HEK293 (cell line): ENCODE measurements at regions not wholly inside any gene's neighbourhood (a gene's known extent, or its start where the extent isn't known, plus 50 kb on each side); places are given as distances from the start of the nearest gene placed in this dataset.

ENCODE experiments used
- CTCF ChIA-PET: fragments of 350-600 bp; formaldehyde crosslinking; extraction: SDS; loops from one replicate; lab custom pipeline; 2021; ENCODE audit warnings: antibody characterized with exemption; lab: Yijun Ruan, JAX
- POLR2A ChIA-PET: fragments of 300-600 bp; formaldehyde crosslinking; extraction: SDS; loops from one replicate; lab custom pipeline; 2020; ENCODE audit warnings: antibody characterized with exemption, inconsistent platforms; lab: Yijun Ruan, JAX
- H3K27ac ChIP-seq: fragments of 200-500 bp; sonication (Bioruptor generic); 2 replicates; pipeline ENCODE4 v1.5.1; 2014; ENCODE audit warnings: low read depth, low read length, control low read depth, inconsistent platforms; ENCODE audit errors: extremely low read depth
- H3K36me3 ChIP-seq, 2 experiments: fragments of 200-500 bp in 1 of 2; sonication (Bioruptor generic) in 1 of 2; 1 replicate in 1 of 2; 2 replicates in 1 of 2; pipeline ENCODE4 v1.5.1; 2014 to 2017; ENCODE audit warnings: inconsistent platforms in 2 of 2, low read length in 2 of 2; ENCODE audit not compliant: control insufficient read depth in 2 of 2, insufficient read depth in 1 of 2
- H3K4me1 ChIP-seq: fragments of 200-500 bp; sonication (Bioruptor generic); 2 replicates; pipeline ENCODE4 v1.5.1; 2014; ENCODE audit warnings: mild to moderate bottlenecking, low read length, inconsistent platforms; ENCODE audit not compliant: control insufficient read depth, insufficient read depth
- H3K4me3 ChIP-seq: 2 replicates; pipeline ENCODE4 v1.5.1; 2011; ENCODE audit warnings: low read depth, mild to moderate bottlenecking, control low read depth, low read length, moderate library complexity
- H3K9me3 ChIP-seq: fragments of 200-500 bp; sonication (Bioruptor generic); 2 replicates; pipeline ENCODE4 v1.5.1; 2014; ENCODE audit warnings: low read depth, low read length, inconsistent platforms; ENCODE audit not compliant: control insufficient read depth, insufficient read depth
- CTCF ChIP-seq: fragments of 450-650 bp; formaldehyde crosslinking; IDR thresholded peaks from 2 replicates; pipeline ENCODE4 v1.5.1; 2016; ENCODE audit warnings: missing biosample characterization, missing genetic modification characterization
- FEZF1 ChIP-seq: fragments of 450-650 bp; formaldehyde crosslinking; IDR thresholded peaks from 2 replicates; pipeline ENCODE4 v1.5.1; 2016; ENCODE audit warnings: missing biosample characterization, missing genetic modification characterization
- MEIS1 ChIP-seq: sonication (generic); formaldehyde crosslinking; IDR thresholded peaks from 2 replicates; pipeline ENCODE4 v1.8.1; 2022; ENCODE audit warnings: missing genetic modification reagents, mild to moderate bottlenecking, borderline replicate concordance
- MZF1 ChIP-seq: fragments of 450-650 bp; formaldehyde crosslinking; IDR thresholded peaks from 2 replicates; pipeline ENCODE4 v1.5.1; 2017; ENCODE audit warnings: missing biosample characterization, missing genetic modification characterization, borderline replicate concordance
- PRDM10 ChIP-seq: fragments of 450-650 bp; formaldehyde crosslinking; IDR thresholded peaks from 2 replicates; pipeline ENCODE4 v1.5.1; 2016; ENCODE audit warnings: missing biosample characterization, missing genetic modification characterization
- SETDB1 ChIP-seq: IDR thresholded peaks from one replicate; pipeline ENCODE4 v1.6.1; 2017; ENCODE audit warnings: mild to moderate bottlenecking, low read length, moderate library complexity, mixed read lengths; ENCODE audit not compliant: insufficient read length
- SP7 ChIP-seq: fragments of 450-650 bp; formaldehyde crosslinking; IDR thresholded peaks from 2 replicates; pipeline ENCODE4 v1.5.1; 2016; ENCODE audit warnings: missing biosample characterization, missing genetic modification characterization
- ZBTB17 ChIP-seq: fragments of 450-650 bp; formaldehyde crosslinking; IDR thresholded peaks from 2 replicates; pipeline ENCODE4 v1.5.1; 2016; ENCODE audit warnings: missing biosample characterization, missing genetic modification characterization
- ZBTB48 ChIP-seq: fragments of 450-650 bp; formaldehyde crosslinking; IDR thresholded peaks from 2 replicates; pipeline ENCODE4 v1.5.1; 2016; ENCODE audit warnings: missing biosample characterization, missing genetic modification characterization
- ZIC2 ChIP-seq: fragments of 450-650 bp; formaldehyde crosslinking; IDR thresholded peaks from 2 replicates; pipeline ENCODE4 v1.5.1; 2016; ENCODE audit warnings: missing biosample characterization, missing genetic modification characterization
- ZNF10 ChIP-seq: fragments of 450-650 bp; formaldehyde crosslinking; IDR thresholded peaks from 2 replicates; pipeline ENCODE4 v1.5.1; 2017; ENCODE audit warnings: missing biosample characterization, missing genetic modification characterization
- ZNF292 ChIP-seq: fragments of 450-650 bp; formaldehyde crosslinking; IDR thresholded peaks from 2 replicates; pipeline ENCODE4 v1.5.1; 2016; ENCODE audit warnings: low read depth, missing biosample characterization, missing genetic modification characterization, borderline replicate concordance
- ZNF404 ChIP-seq: fragments of 450-650 bp; formaldehyde crosslinking; IDR thresholded peaks from 2 replicates; pipeline ENCODE4 v1.5.1; 2017; ENCODE audit warnings: missing biosample characterization, missing genetic modification characterization
- ZNF580 ChIP-seq: fragments of 450-650 bp; formaldehyde crosslinking; IDR thresholded peaks from 2 replicates; pipeline ENCODE4 v1.5.1; 2016; ENCODE audit warnings: missing biosample characterization, missing genetic modification characterization
- ZNF596 ChIP-seq: fragments of 450-650 bp; IDR thresholded peaks from 2 replicates; pipeline ENCODE4 v1.5.0; 2018; ENCODE audit warnings: missing biosample characterization, mild to moderate bottlenecking, missing genetic modification characterization, moderate library complexity
- ZNF843 ChIP-seq: fragments of 450-650 bp; formaldehyde crosslinking; IDR thresholded peaks from 2 replicates; pipeline ENCODE4 v1.5.1; 2016; ENCODE audit warnings: missing biosample characterization, missing genetic modification characterization
- ZSCAN30 ChIP-seq: fragments of 450-650 bp; IDR thresholded peaks from 2 replicates; pipeline ENCODE4 v1.5.1; 2018; ENCODE audit warnings: missing biosample characterization, mild to moderate bottlenecking, missing genetic modification characterization, moderate library complexity
- ZXDB ChIP-seq: fragments of 450-650 bp; formaldehyde crosslinking; IDR thresholded peaks from 2 replicates; pipeline ENCODE4 v1.5.1; 2016; ENCODE audit warnings: missing biosample characterization, missing genetic modification characterization
- TF ChIP-seq, protein P1 (sequence below): fragments of 450-650 bp; formaldehyde crosslinking; IDR thresholded peaks from 2 replicates; pipeline ENCODE4 v1.5.1; 2016; ENCODE audit warnings: missing biosample characterization, missing genetic modification characterization
- TF ChIP-seq, protein P2 (sequence below): fragments of 450-650 bp; formaldehyde crosslinking; IDR thresholded peaks from 2 replicates; pipeline ENCODE4 v1.5.1; 2016; ENCODE audit warnings: missing biosample characterization, missing genetic modification characterization
- TF ChIP-seq, protein P3 (sequence below): fragments of 450-650 bp; IDR thresholded peaks from 2 replicates; pipeline ENCODE4 v1.5.1; 2018; ENCODE audit warnings: missing biosample characterization, missing genetic modification characterization

- Histone ChIP-seq H3K9me3 (no peaks in the 10 kb centered on the region), H3K4me3 (no peak overlapping the region), H3K36me3 (no peaks in the 10 kb centered on the region), H3K4me1 (peaks cover 24% of the 10 kb centered on the region), H3K27ac (peak overlapping the region; percentile 50; the same call in 1 of the 2 replicates)
- TF ChIP-seq SP7 (tag by site-specific recombination) = no peak
- TF ChIP-seq PRDM10 (tag by site-specific recombination) = peak; percentile 61
- TF ChIP-seq, protein P1, sequence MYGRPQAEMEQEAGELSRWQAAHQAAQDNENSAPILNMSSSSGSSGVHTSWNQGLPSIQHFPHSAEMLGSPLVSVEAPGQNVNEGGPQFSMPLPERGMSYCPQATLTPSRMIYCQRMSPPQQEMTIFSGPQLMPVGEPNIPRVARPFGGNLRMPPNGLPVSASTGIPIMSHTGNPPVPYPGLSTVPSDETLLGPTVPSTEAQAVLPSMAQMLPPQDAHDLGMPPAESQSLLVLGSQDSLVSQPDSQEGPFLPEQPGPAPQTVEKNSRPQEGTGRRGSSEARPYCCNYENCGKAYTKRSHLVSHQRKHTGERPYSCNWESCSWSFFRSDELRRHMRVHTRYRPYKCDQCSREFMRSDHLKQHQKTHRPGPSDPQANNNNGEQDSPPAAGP (tag by site-specific recombination) = no peak
- TF ChIP-seq CTCF = no peak
- 0 out of 2 replicates have a peak, but pooled peaks have one; percentile 14 for TF ChIP-seq ZBTB48
- no peak for TF ChIP-seq ZNF404 (tag by site-specific recombination)
- peak; percentile 19 for TF ChIP-seq ZXDB
- peak; percentile 38; the same call in 1 of the 2 replicates for TF ChIP-seq MZF1 (tag by site-specific recombination)
- POLR2A ChIA-PET = interaction anchor here (1.9 kb wide), 1 partner anchor 100 kb away, joined by 8 read pairs; the partner anchor contains the start of gene JUN
- CTCF ChIA-PET = interaction anchor here (0.6 to 0.7 kb wide), 3 partner anchors 42 to 113 kb away, joined by 3 to 5 read pairs (median 4); no protein-coding TSS in a partner anchor
Measured at GRCh38 chr1:58883037-58883887, 99.4 kb upstream of the JUN start.

DNA sequence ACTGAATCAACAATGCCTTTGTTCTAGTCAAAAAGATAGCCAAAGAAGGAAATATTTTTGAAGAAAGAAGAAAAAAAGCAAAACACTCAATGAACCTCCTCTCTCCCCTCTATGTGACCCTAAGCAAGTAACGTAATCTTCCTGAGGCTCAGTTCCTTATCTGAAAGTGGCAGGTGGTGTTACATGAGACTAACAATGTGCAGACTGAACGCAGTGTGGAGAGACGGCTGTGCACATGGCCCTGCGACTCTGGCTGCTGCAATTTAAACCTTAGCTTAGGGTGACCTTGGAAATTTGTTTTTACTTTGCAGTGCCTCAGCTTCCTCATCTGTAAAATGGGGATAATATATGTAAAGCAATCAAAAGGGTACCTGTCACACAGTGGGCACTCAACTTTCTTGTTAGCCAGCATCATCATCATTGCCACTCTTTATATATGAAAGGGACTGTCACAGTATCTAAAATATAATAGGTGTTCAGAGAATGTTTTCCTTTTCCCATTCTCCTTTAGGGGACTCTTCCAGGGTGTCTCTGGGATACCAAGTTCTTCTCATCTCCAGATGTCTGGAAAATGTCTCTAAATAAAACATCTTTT is 100.1 kb upstream of the JUN start:
- no peaks in the 10 kb centered on the region for H3K36me3 ChIP-seq
- H3K27ac ChIP-seq = peak overlapping the region; percentile 50; the same call in 1 of the 2 replicates
- no peak overlapping the region for H3K4me3 ChIP-seq
- TF ChIP-seq ZXDB (peak; percentile 67), ZIC2 (tag by site-specific recombination) (no peak), SETDB1 (peak; percentile 16), ZNF292 (tag by site-specific recombination) (no peak), ZNF10 (tag by site-specific recombination) (no peak), ZNF596 (peak; percentile 12; the same call in 1 of the 2 replicates), FEZF1 (tag by site-specific recombination) (0 out of 2 replicates have a peak, but pooled peaks have one; percentile 7), ZBTB17 (no peak), ZSCAN30 (tag by site-specific recombination) (peak; percentile 65; the same call in 1 of the 2 replicates), ZNF580 (tag by site-specific recombination) (0 out of 2 replicates have a peak, but pooled peaks have one; percentile 42), ZNF843 (tag by site-specific recombination) (no peak), MEIS1 (CRISPR knock-in tag) (no peak)
- TF ChIP-seq, protein P2, sequence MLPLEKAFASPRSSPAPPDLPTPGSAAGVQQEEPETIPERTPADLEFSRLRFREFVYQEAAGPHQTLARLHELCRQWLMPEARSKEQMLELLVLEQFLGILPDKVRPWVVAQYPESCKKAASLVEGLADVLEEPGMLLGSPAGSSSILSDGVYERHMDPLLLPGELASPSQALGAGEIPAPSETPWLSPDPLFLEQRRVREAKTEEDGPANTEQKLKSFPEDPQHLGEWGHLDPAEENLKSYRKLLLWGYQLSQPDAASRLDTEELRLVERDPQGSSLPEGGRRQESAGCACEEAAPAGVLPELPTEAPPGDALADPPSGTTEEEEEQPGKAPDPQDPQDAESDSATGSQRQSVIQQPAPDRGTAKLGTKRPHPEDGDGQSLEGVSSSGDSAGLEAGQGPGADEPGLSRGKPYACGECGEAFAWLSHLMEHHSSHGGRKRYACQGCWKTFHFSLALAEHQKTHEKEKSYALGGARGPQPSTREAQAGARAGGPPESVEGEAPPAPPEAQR (tag by site-specific recombination) = no peak
- TF ChIP-seq, protein P3, sequence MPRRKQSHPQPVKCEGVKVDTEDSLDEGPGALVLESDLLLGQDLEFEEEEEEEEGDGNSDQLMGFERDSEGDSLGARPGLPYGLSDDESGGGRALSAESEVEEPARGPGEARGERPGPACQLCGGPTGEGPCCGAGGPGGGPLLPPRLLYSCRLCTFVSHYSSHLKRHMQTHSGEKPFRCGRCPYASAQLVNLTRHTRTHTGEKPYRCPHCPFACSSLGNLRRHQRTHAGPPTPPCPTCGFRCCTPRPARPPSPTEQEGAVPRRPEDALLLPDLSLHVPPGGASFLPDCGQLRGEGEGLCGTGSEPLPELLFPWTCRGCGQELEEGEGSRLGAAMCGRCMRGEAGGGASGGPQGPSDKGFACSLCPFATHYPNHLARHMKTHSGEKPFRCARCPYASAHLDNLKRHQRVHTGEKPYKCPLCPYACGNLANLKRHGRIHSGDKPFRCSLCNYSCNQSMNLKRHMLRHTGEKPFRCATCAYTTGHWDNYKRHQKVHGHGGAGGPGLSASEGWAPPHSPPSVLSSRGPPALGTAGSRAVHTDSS (tag by site-specific recombination) = peak; percentile 57; the same call in 1 of the 2 replicates
- CTCF ChIA-PET = interaction anchor here (0.6 kb wide), 1 partner anchor 41 kb away, joined by 5 read pairs; no protein-coding TSS in a partner anchor
- H3K9me3 ChIP-seq = no peaks in the 10 kb centered on the region
- POLR2A ChIA-PET = interaction anchor here (1.1 kb wide), 1 partner anchor 26 kb away, joined by 3 read pairs; no protein-coding TSS in a partner anchor
- peaks cover 24% of the 10 kb centered on the region for H3K4me1 ChIP-seq
